OCI-LY7 (cell line): ENCODE measurements at regions not wholly inside any gene's neighbourhood (a gene's known extent, or its start where the extent isn't known, plus 50 kb on each side); places are given as distances from the start of the nearest gene placed in this dataset.

Source experiments
- BruUV-seq: library from RNA; stranded (reverse); fragments of 400-500 nt; replicated peaks from 2 replicates; lab custom pipeline; 2021; lab: Mats Ljungman, UMichigan
- CTCF ChIA-PET: fragments of 300-600 bp; sonication (Branson Sonifier 250); formaldehyde crosslinking; loops from one replicate; lab custom pipeline; 2022; ENCODE audit warnings: antibody characterized with exemption; ENCODE audit not compliant: unreplicated experiment; lab: Charles Lee
- POLR2A ChIA-PET: fragments of 300-600 bp; sonication (Branson Sonifier 250); formaldehyde crosslinking; loops from one replicate; lab custom pipeline; 2022; ENCODE audit warnings: antibody characterized with exemption; lab: Charles Lee
- DNase-seq: peaks from one replicate; pipeline ENCODE4 v3.0.0-alpha.2; 2015; ENCODE audit warnings: low spot score
- H2AFZ ChIP-seq: fragments of 200-600 bp; sonication (generic), shearing (Covaris generic); 2 replicates; pipeline ENCODE4 v1.6.1; 2014; ENCODE audit warnings: mild to moderate bottlenecking, antibody characterized with exemption, low read length, moderate library complexity
- H3K27ac ChIP-seq: fragments of 200-600 bp; sonication (generic); 2 replicates; pipeline ENCODE4 v1.5.1; 2014; ENCODE audit warnings: mixed run types, low read depth, mild to moderate bottlenecking, moderate library complexity, low read length, inconsistent platforms; ENCODE audit not compliant: poor library complexity, severe bottlenecking
- H3K36me3 ChIP-seq: fragments of 200-600 bp; sonication (generic); 2 replicates; pipeline ENCODE4 v1.6.1; 2014; ENCODE audit warnings: mild to moderate bottlenecking, antibody characterized with exemption, low read length, moderate library complexity, mixed read lengths; ENCODE audit not compliant: insufficient read depth
- H3K4me1 ChIP-seq: fragments of 200-600 bp; sonication (generic); 2 replicates; pipeline ENCODE4 v1.5.1; 2014; ENCODE audit warnings: mild to moderate bottlenecking, low read length; ENCODE audit not compliant: insufficient read depth, poor library complexity, severe bottlenecking
- H3K4me2 ChIP-seq: fragments of 200-600 bp; sonication (generic); 2 replicates; pipeline ENCODE4 v1.6.1; 2014; ENCODE audit warnings: mild to moderate bottlenecking, low read length
- H3K4me3 ChIP-seq: fragments of 200-600 bp; sonication (generic); 2 replicates; pipeline ENCODE4 v1.5.1; 2014; ENCODE audit warnings: mild to moderate bottlenecking, low read depth, low read length; ENCODE audit not compliant: poor library complexity, severe bottlenecking
- H3K79me2 ChIP-seq: fragments of 200-600 bp; sonication (generic); 2 replicates; pipeline ENCODE4 v1.6.1; 2016; ENCODE audit warnings: low read depth, mild to moderate bottlenecking, low read length, moderate library complexity, mixed read lengths; ENCODE audit not compliant: insufficient read depth
- H3K9me2 ChIP-seq: fragments of 200-600 bp; sonication (generic); 2 replicates; pipeline ENCODE4 v1.6.1; 2016; ENCODE audit warnings: mild to moderate bottlenecking, low read length, mixed read lengths; ENCODE audit not compliant: insufficient read depth
- H3K9me3 ChIP-seq: fragments of 200-600 bp; sonication (generic); 2 replicates; pipeline ENCODE4 v1.6.1; 2014; ENCODE audit warnings: mild to moderate bottlenecking, mixed run types, low read length, mixed read lengths
- H4K20me1 ChIP-seq: fragments of 200-600 bp; sonication (generic); 2 replicates; pipeline ENCODE4 v1.6.1; 2014; ENCODE audit warnings: mild to moderate bottlenecking, antibody characterized with exemption, low read length, moderate library complexity, mixed read lengths; ENCODE audit not compliant: insufficient read depth
- CTCF ChIP-seq: fragments of 200-600 bp; sonication (generic); conservative IDR thresholded peaks from 2 replicates; pipeline ENCODE4 v1.5.1; 2014; ENCODE audit warnings: mild to moderate bottlenecking, antibody characterized with exemption, low read length, moderate library complexity, mixed read lengths
- EZH2phosphoT487 ChIP-seq: fragments of 200-600 bp; sonication (generic); IDR thresholded peaks from 2 replicates; pipeline ENCODE4 v1.6.1; 2018; ENCODE audit warnings: low read depth, borderline replicate concordance, mild to moderate bottlenecking, mixed run types, antibody characterized with exemption, low read length, moderate library complexity, mixed read lengths
- intact Hi-C: fragments of 100-400 bp; cut with micrococcal nuclease; formaldehyde crosslinking; loops from one replicate; pipeline ENCODE4 v1.10.0; 2022; ENCODE audit not compliant: unreplicated experiment

GRCh38 chr20:23211164-23211563, 125.0 kb upstream of the CD93 start:
- no peaks in the 10 kb centered on the region for H3K4me1 ChIP-seq
- TF ChIP-seq EZH2phosphoT487 (no peak), CTCF (no peak)
- no peaks in the 10 kb centered on the region for H3K79me2 ChIP-seq
- H3K4me3 ChIP-seq = no peak overlapping the region
- DNase-seq = no peak
- no peaks in the 10 kb centered on the region for H3K9me2 ChIP-seq
- CTCF ChIA-PET = no interaction called here
- no peak overlapping the region for H3K4me2 ChIP-seq
- no peaks in the 10 kb centered on the region for H3K36me3 ChIP-seq
- POLR2A ChIA-PET = interaction anchor here (1.0 kb wide), 1 partner anchor 16 kb away, joined by 4 read pairs; no protein-coding TSS in a partner anchor
- H2AFZ ChIP-seq = no peak overlapping the region
- no peak overlapping the region for H3K27ac ChIP-seq
- intact Hi-C loops = no loop called here
- BruUV-seq = no TSS peak
- no peaks in the 10 kb centered on the region for H3K9me3 ChIP-seq
- H4K20me1 ChIP-seq = no peaks in the 10 kb centered on the region

GRCh38 chr20:23207826-23208540, 121.9 kb upstream of the CD93 start:
- DNase-seq = no peak
- CTCF ChIA-PET = no interaction called here
- POLR2A ChIA-PET = interaction anchor here (0.7 kb wide), 1 partner anchor 64 kb away, joined by 3 read pairs; no protein-coding TSS in a partner anchor
- Histone ChIP-seq H3K9me3 (no peaks in the 10 kb centered on the region), H2AFZ (no peak overlapping the region), H3K9me2 (no peaks in the 10 kb centered on the region), H3K79me2 (no peaks in the 10 kb centered on the region), H3K4me1 (no peaks in the 10 kb centered on the region), H4K20me1 (no peaks in the 10 kb centered on the region), H3K4me2 (no peak overlapping the region), H3K27ac (no peak overlapping the region), H3K4me3 (no peak overlapping the region), H3K36me3 (no peaks in the 10 kb centered on the region)
- intact Hi-C loops = no loop called here
- TF ChIP-seq EZH2phosphoT487 (no peak), CTCF (no peak)
- no TSS peak for BruUV-seq

- intact Hi-C loops = no loop called here
- TF ChIP-seq EZH2phosphoT487 = no peak
- Histone ChIP-seq H3K4me1 (no peaks in the 10 kb centered on the region), H3K9me3 (no peaks in the 10 kb centered on the region), H3K4me2 (no peak overlapping the region), H4K20me1 (no peaks in the 10 kb centered on the region), H3K27ac (no peak overlapping the region), H3K36me3 (no peaks in the 10 kb centered on the region), H3K79me2 (no peaks in the 10 kb centered on the region), H3K9me2 (no peaks in the 10 kb centered on the region), H2AFZ (no peak overlapping the region), H3K4me3 (no peak overlapping the region)
- no TSS peak for BruUV-seq
- CTCF ChIA-PET = no interaction called here
- DNase-seq = no peak
- POLR2A ChIA-PET = no interaction called here
Measured at GRCh38 chr20:23206995-23207394, 120.9 kb upstream of the CD93 start.
